H9 (cell line): ENCODE measurements at regions not wholly inside any gene's neighbourhood (a gene's known extent, or its start where the extent isn't known, plus 50 kb on each side); places are given as distances from the start of the nearest gene placed in this dataset.

Source experiments
- DNase-seq: peaks from one replicate; pipeline ENCODE4 v3.0.0-alpha.2; 2017
- H2AFZ ChIP-seq: one replicate; pipeline ENCODE4 v1.6.1; 2013; ENCODE audit warnings: mild to moderate bottlenecking, low read length, control low read depth, moderate library complexity
- H2AK5ac ChIP-seq: 2 replicates; pipeline ENCODE4 v1.6.1; 2013; ENCODE audit warnings: low read length, control low read depth, mixed read lengths; ENCODE audit not compliant: insufficient read length
- H2BK120ac ChIP-seq: one replicate; pipeline ENCODE4 v1.6.1; 2013; ENCODE audit warnings: low read depth, mild to moderate bottlenecking, low read length, control low read depth, inconsistent platforms; ENCODE audit not compliant: poor library complexity, severe bottlenecking
- H2BK12ac ChIP-seq: 2 replicates; pipeline ENCODE4 v1.6.1; 2013; ENCODE audit warnings: low read length, control low read depth, mixed read lengths, low read depth; ENCODE audit not compliant: insufficient read length
- H2BK15ac ChIP-seq: 2 replicates; pipeline ENCODE4 v1.6.1; 2013; ENCODE audit warnings: low read depth, low read length, control low read depth
- H2BK20ac ChIP-seq: one replicate; pipeline ENCODE4 v1.6.1; 2013; ENCODE audit warnings: low read depth, mild to moderate bottlenecking, low read length, control low read depth, inconsistent platforms; ENCODE audit not compliant: poor library complexity, severe bottlenecking
- H2BK5ac ChIP-seq: 2 replicates; pipeline ENCODE4 v1.6.1; 2013; ENCODE audit warnings: low read length, control low read depth, mixed read lengths; ENCODE audit not compliant: insufficient read length
- H3K14ac ChIP-seq: 2 replicates; pipeline ENCODE4 v1.6.1; 2013; ENCODE audit warnings: low read length, control low read depth; ENCODE audit not compliant: insufficient read depth
- H3K18ac ChIP-seq: 2 replicates; pipeline ENCODE4 v1.6.1; 2013; ENCODE audit warnings: low read depth, mild to moderate bottlenecking, mixed read lengths, low read length, control low read depth; ENCODE audit not compliant: insufficient read length
- H3K23ac ChIP-seq: 2 replicates; pipeline ENCODE4 v1.6.1; 2013; ENCODE audit warnings: low read length, control low read depth, mixed read lengths, low read depth; ENCODE audit not compliant: insufficient read length
- H3K23me2 ChIP-seq: 2 replicates; pipeline ENCODE4 v1.6.1; 2013; ENCODE audit warnings: low read depth, mild to moderate bottlenecking, mixed read lengths, low read length, control low read depth; ENCODE audit not compliant: insufficient read length, poor library complexity, severe bottlenecking
- H3K27ac ChIP-seq: 2 replicates; pipeline ENCODE4 v1.5.1; 2013; ENCODE audit warnings: low read length, control low read depth, mixed read lengths, low read depth; ENCODE audit not compliant: insufficient read length
- H3K27me3 ChIP-seq: 2 replicates; pipeline ENCODE4 v1.6.1; 2013; ENCODE audit warnings: low read length, control low read depth, inconsistent platforms; ENCODE audit not compliant: insufficient read depth
- H3K4ac ChIP-seq: 2 replicates; pipeline ENCODE4 v1.6.1; 2013; ENCODE audit warnings: low read depth, mild to moderate bottlenecking, control low read depth, inconsistent platforms, low read length, moderate library complexity
- H3K4me1 ChIP-seq: 2 replicates; pipeline ENCODE4 v1.6.1; 2013; ENCODE audit warnings: low read length, control low read depth, inconsistent platforms; ENCODE audit not compliant: insufficient read depth
- H3K4me2 ChIP-seq: 2 replicates; pipeline ENCODE4 v1.6.1; 2013; ENCODE audit warnings: low read length, control low read depth, mixed read lengths; ENCODE audit not compliant: insufficient read length, insufficient read depth
- H3K56ac ChIP-seq: 2 replicates; pipeline ENCODE4 v1.6.1; 2013; ENCODE audit warnings: low read depth, mild to moderate bottlenecking, mixed read lengths, low read length, control low read depth; ENCODE audit not compliant: insufficient read length
- H3K79me1 ChIP-seq: 2 replicates; pipeline ENCODE4 v1.6.1; 2013; ENCODE audit warnings: low read depth, mild to moderate bottlenecking, moderate library complexity, low read length, control low read depth, inconsistent platforms; ENCODE audit not compliant: insufficient read depth, poor library complexity, severe bottlenecking
- H3K79me2 ChIP-seq: 2 replicates; pipeline ENCODE4 v1.6.1; 2013; ENCODE audit warnings: low read length, control low read depth, inconsistent platforms; ENCODE audit not compliant: insufficient read depth
- H3K9ac ChIP-seq: 2 replicates; pipeline ENCODE4 v1.6.1; 2013; ENCODE audit warnings: low read length, control low read depth, mixed read lengths; ENCODE audit not compliant: insufficient read length; ENCODE audit errors: extremely low read depth
- H3K9me3 ChIP-seq: one replicate; pipeline ENCODE4 v1.6.1; 2013; ENCODE audit warnings: low read depth, low read length, inconsistent platforms; ENCODE audit not compliant: control insufficient read depth
- H3T11ph ChIP-seq: one replicate; pipeline ENCODE4 v1.6.1; 2013; ENCODE audit warnings: mild to moderate bottlenecking, low read length, control low read depth, inconsistent platforms
- H4K20me1 ChIP-seq: one replicate; pipeline ENCODE4 v1.6.1; 2013; ENCODE audit not compliant: control insufficient read depth, insufficient read length, insufficient read depth
- H4K5ac ChIP-seq: 2 replicates; pipeline ENCODE4 v1.6.1; 2013; ENCODE audit warnings: low read depth, mild to moderate bottlenecking, mixed read lengths, low read length, control low read depth; ENCODE audit not compliant: insufficient read length
- H4K8ac ChIP-seq: replicated peaks from 2 replicates; pipeline ENCODE4 v1.6.1; 2013; ENCODE audit warnings: low read length, control low read depth, mixed read lengths, low read depth; ENCODE audit not compliant: insufficient read length
- H4K91ac ChIP-seq: 2 replicates; pipeline ENCODE4 v1.6.1; 2013; ENCODE audit warnings: low read depth, mild to moderate bottlenecking, moderate library complexity, mixed read lengths, low read length, control low read depth; ENCODE audit not compliant: insufficient read length
- H3K27ac Mint-ChIP-seq, 3 experiments: 2 replicates in 2 of 3; 3 replicates in 1 of 3; pipeline ENCODE4 v1.8.0; 2020 to 2021; ENCODE audit warnings: mixed read lengths in 3 of 3, mild to moderate bottlenecking in 1 of 3, moderate library complexity in 1 of 3
- H3K27me3 Mint-ChIP-seq: 2 replicates; pipeline ENCODE4 v1.8.0; 2021; ENCODE audit warnings: low read depth, mild to moderate bottlenecking, moderate library complexity, mixed read lengths
- H3K36me3 Mint-ChIP-seq, 3 experiments: 2 replicates in 2 of 3; 3 replicates in 1 of 3; pipeline ENCODE4 v1.8.0; 2020 to 2021; ENCODE audit warnings: low read depth in 3 of 3, mixed read lengths in 3 of 3; ENCODE audit not compliant: insufficient read depth in 1 of 3
- H3K4me1 Mint-ChIP-seq, 2 experiments: 2 replicates each; pipeline ENCODE4 v1.8.0; 2020; ENCODE audit warnings: mixed read lengths in 2 of 2
- H3K4me3 Mint-ChIP-seq, 2 experiments: 2 replicates in 1 of 2; 3 replicates in 1 of 2; pipeline ENCODE4 v1.8.0; 2020 to 2021; ENCODE audit warnings: mild to moderate bottlenecking in 2 of 2, mixed read lengths in 2 of 2, moderate library complexity in 1 of 2
- H3K9me3 Mint-ChIP-seq, 2 experiments: 2 replicates in 1 of 2; 3 replicates in 1 of 2; pipeline ENCODE4 v1.8.0; 2020; ENCODE audit warnings: mild to moderate bottlenecking in 2 of 2, mixed read lengths in 2 of 2, moderate library complexity in 1 of 2
- CTCF ChIP-seq: fragments of 200-600 bp; sonication (generic); conservative IDR thresholded peaks from 3 replicates; pipeline ENCODE4 v1.8.0; 2021; ENCODE audit warnings: antibody characterized with exemption, mild to moderate bottlenecking
- WGBS: extraction: QIAGEN DNeasy Blood & Tissue Kit; methylation state at CpG from one replicate; pipeline ENCODE4 v1.1.7; 2013; ENCODE audit warnings: missing lambda C conversion rate, low lambda C conversion rate, mixed read lengths; ENCODE audit not compliant: insufficient read length; ENCODE audit errors: extremely low coverage; 5-methylcytosine and 5-hydroxymethylcytosine counted together

DNA sequence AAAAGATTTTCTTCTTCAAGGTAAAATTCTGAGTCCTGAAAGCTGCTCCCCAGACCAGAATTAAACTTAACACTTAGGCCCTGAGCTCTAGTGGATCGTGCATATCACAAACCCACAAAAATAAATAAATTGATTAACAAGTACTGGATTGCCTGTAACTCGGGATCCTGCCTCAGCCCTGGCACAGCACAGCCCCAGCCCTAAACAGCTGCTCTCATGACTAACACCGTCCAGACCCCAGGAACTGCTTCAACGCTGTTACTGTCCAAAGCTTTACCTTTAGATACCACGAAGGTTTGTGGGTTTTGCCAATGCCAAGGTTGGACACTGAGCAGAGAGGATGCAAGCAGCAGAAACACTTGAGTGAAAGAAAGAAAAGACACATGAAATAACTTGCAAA is 172.5 kb downstream of the COPRS start:
- Mint-ChIP-seq H3K4me1 (peaks cover 3 to 4% of the 10 kb centered on the region in 2 experiments; a peak in 2 of 4 replicates), H3K27me3 (no peaks in the 10 kb centered on the region; the same call in none of the 2 replicates), H3K36me3 (no peaks in the 10 kb centered on the region), H3K4me3 (no peak overlapping the region), H3K9me3 (no peaks in the 10 kb centered on the region), H3K27ac (no peak overlapping the region)
- Histone ChIP-seq H2BK12ac (no peak overlapping the region), H2AFZ (peak overlapping the region; percentile 36), H4K5ac (no peak overlapping the region), H3K23ac (no peak overlapping the region), H3K56ac (no peak overlapping the region), H3K27ac (no peak overlapping the region), H4K20me1 (no peaks in the 10 kb centered on the region), H3T11ph (no peak overlapping the region), H3K4me1 (no peaks in the 10 kb centered on the region), H3K27me3 (no peaks in the 10 kb centered on the region), H3K79me1 (no peaks in the 10 kb centered on the region), H2AK5ac (no peak overlapping the region), H3K18ac (no peak overlapping the region), H3K9me3 (no peaks in the 10 kb centered on the region), H3K23me2 (no peaks in the 10 kb centered on the region), H3K4me2 (no peak overlapping the region), H3K4ac (no peak overlapping the region), H3K79me2 (no peaks in the 10 kb centered on the region), H2BK20ac (no peak overlapping the region), H4K8ac (no peak overlapping the region), H2BK5ac (no peak overlapping the region), H3K14ac (no peak overlapping the region), H2BK120ac (no peak overlapping the region), H3K9ac (no peak overlapping the region), H2BK15ac (no peak overlapping the region), H4K91ac (no peak overlapping the region)
- TF ChIP-seq CTCF: no peak
- WGBS: no CpG with 5 or more reads among the region's 5 CpGs
- no peak for DNase-seq
